ENCODE measurements at regions not wholly inside any gene's neighbourhood (a gene's known extent, or its start where the extent isn't known, plus 50 kb on each side); places are given as distances from the start of the nearest gene placed in this dataset.

DNA sequence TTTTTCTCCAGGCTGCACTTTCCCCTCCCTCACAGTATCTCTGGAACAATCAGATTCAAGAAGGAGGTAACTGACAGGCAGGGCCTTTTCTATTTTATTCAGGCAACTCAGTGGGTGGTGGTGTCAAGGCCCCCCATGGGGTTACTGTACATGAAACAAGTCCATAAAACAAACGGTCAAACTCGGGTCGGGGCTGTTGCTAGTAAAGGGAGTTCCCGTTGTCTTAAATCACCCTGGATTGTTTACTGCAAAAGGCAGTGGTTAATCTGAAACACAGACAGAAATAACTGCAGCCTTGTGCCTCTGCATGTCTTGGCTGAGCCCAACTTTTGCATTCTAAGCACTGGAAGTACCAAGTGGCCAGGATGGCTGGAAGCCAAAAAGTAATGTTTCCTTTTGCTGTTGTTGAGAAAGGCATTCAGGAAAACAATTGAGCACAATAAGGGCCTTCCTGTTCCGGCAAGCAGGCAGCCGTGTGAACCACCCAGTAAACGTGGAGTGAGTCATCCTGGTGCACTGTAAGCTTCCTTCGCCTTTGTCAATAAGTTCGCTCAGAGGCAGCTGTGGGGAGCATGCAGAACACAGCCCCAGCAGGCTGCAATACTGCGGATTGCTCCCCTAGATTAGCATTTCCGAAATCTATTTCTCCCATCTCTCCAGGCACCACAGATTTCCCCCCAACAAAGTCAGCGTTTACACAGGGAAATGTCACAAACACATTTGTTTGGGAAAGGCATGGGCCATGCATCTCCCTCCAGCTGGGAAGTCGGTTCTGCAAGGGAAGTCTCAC, 149.6 kb downstream of the IRS1 start:
- Histone ChIP-seq H3K27me3 (ENCODE audit: control insufficient read depth, insufficient read depth, low read length) (no peaks in the 10 kb centered on the region), H3K4me3 (ENCODE audit: low read depth in 2 of 2, low read length in 2 of 2) (no peak overlapping the region), H3K36me3 (ENCODE audit: control insufficient read depth, insufficient read depth, low read length) (no peaks in the 10 kb centered on the region), H3K27ac (ENCODE audit: low read length) (peak overlapping the region; percentile 73), H3K9me3 (ENCODE audit: control insufficient read depth, insufficient read depth, low read depth, low read length) (peaks cover 8% of the 10 kb centered on the region; the same call in 1 of the 2 replicates), H3K4me1 (ENCODE audit: control insufficient read depth, insufficient read depth, low read length) (peaks cover 11% of the 10 kb centered on the region)
- ChIA-PET POLR2A (no interaction called here), CTCF (no interaction called here)
- peak; percentile 94 for ATAC-seq
- intact Hi-C loops (cut with micrococcal nuclease; ENCODE audit: unreplicated experiment) = no loop called here
- TF ChIP-seq SIN3A (IDR thresholded peaks at IDR 0.05; ENCODE audit: borderline replicate concordance, insufficient read depth, low read depth, low read length) = no peak
- TF ChIP-seq, protein P1, sequence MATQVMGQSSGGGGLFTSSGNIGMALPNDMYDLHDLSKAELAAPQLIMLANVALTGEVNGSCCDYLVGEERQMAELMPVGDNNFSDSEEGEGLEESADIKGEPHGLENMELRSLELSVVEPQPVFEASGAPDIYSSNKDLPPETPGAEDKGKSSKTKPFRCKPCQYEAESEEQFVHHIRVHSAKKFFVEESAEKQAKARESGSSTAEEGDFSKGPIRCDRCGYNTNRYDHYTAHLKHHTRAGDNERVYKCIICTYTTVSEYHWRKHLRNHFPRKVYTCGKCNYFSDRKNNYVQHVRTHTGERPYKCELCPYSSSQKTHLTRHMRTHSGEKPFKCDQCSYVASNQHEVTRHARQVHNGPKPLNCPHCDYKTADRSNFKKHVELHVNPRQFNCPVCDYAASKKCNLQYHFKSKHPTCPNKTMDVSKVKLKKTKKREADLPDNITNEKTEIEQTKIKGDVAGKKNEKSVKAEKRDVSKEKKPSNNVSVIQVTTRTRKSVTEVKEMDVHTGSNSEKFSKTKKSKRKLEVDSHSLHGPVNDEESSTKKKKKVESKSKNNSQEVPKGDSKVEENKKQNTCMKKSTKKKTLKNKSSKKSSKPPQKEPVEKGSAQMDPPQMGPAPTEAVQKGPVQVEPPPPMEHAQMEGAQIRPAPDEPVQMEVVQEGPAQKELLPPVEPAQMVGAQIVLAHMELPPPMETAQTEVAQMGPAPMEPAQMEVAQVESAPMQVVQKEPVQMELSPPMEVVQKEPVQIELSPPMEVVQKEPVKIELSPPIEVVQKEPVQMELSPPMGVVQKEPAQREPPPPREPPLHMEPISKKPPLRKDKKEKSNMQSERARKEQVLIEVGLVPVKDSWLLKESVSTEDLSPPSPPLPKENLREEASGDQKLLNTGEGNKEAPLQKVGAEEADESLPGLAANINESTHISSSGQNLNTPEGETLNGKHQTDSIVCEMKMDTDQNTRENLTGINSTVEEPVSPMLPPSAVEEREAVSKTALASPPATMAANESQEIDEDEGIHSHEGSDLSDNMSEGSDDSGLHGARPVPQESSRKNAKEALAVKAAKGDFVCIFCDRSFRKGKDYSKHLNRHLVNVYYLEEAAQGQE (IDR thresholded peaks at IDR 0.05; ENCODE audit: insufficient read depth in 1 of 2, low read depth in 2 of 2, low read length in 1 of 2) = 0 out of 4 replicates have a peak, but pooled peaks of 1 of the 2 experiments have one; percentile 15
- peak; percentile 72 for DNase-seq (ENCODE audit: low read depth, low spot score)
- BruUV-seq (replicated peaks) = no TSS peak
- in situ Hi-C loops (cut with HindIII; ENCODE audit: low pct_unique_long_range_greater_than_20kb, low sequenced_read_pairs) = no loop called here

DNA sequence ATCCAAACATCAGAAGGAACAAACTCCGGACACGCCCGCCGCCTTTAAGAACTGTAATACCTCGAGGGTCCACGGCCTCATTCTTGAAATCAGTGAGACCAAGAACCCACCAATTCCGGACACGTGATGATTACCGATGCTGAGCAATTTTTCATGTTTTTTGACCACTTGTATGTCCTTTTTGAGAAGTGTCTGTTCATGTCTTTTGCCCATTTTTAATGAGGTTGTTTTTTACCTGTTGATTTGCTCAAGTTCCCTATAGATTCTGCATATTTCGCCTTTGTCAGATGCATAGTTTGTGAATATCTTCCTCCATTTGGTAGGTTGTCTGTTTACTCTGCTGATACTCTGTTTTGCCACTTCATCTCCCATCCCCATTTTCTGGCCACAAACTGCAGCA, 150.4 kb downstream of the IRS1 start:
- intact Hi-C loops (cut with micrococcal nuclease; ENCODE audit: unreplicated experiment) (no loop called here), in situ Hi-C loops (cut with HindIII; ENCODE audit: low pct_unique_long_range_greater_than_20kb, low sequenced_read_pairs) (no loop called here)
- ATAC-seq = no peak
- Histone ChIP-seq H3K4me3 (ENCODE audit: low read depth in 2 of 2, low read length in 2 of 2) (no peak overlapping the region), H3K4me1 (ENCODE audit: control insufficient read depth, insufficient read depth, low read length) (peaks cover 11% of the 10 kb centered on the region), H3K27me3 (ENCODE audit: control insufficient read depth, insufficient read depth, low read length) (no peaks in the 10 kb centered on the region), H3K27ac (ENCODE audit: low read length) (peak overlapping the region; percentile 73), H3K36me3 (ENCODE audit: control insufficient read depth, insufficient read depth, low read length) (no peaks in the 10 kb centered on the region), H3K9me3 (ENCODE audit: control insufficient read depth, insufficient read depth, low read depth, low read length) (peaks cover 8% of the 10 kb centered on the region; the same call in 1 of the 2 replicates)
- no peak for DNase-seq (ENCODE audit: low read depth, low spot score)
- POLR2A ChIA-PET = no interaction called here
- no TSS peak for BruUV-seq (replicated peaks)
- CTCF ChIA-PET = no interaction called here
- TF ChIP-seq POLR2AphosphoS5 (IDR thresholded peaks at IDR 0.05; ENCODE audit: low read depth, low read length) (no peak), SIN3A (IDR thresholded peaks at IDR 0.05; ENCODE audit: borderline replicate concordance, insufficient read depth, low read depth, low read length) (no peak), TCF7L2 (IDR thresholded peaks at IDR 0.05; ENCODE audit: low read depth, low read length) (no peak)
- TF ChIP-seq, protein P1 (IDR thresholded peaks at IDR 0.05; ENCODE audit: insufficient read depth in 1 of 2, low read depth in 2 of 2, low read length in 1 of 2) = no peak
- TF ChIP-seq, protein P2, sequence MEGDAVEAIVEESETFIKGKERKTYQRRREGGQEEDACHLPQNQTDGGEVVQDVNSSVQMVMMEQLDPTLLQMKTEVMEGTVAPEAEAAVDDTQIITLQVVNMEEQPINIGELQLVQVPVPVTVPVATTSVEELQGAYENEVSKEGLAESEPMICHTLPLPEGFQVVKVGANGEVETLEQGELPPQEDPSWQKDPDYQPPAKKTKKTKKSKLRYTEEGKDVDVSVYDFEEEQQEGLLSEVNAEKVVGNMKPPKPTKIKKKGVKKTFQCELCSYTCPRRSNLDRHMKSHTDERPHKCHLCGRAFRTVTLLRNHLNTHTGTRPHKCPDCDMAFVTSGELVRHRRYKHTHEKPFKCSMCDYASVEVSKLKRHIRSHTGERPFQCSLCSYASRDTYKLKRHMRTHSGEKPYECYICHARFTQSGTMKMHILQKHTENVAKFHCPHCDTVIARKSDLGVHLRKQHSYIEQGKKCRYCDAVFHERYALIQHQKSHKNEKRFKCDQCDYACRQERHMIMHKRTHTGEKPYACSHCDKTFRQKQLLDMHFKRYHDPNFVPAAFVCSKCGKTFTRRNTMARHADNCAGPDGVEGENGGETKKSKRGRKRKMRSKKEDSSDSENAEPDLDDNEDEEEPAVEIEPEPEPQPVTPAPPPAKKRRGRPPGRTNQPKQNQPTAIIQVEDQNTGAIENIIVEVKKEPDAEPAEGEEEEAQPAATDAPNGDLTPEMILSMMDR (IDR thresholded peaks at IDR 0.05) = no peak

All from Panc1 (cell line).